ENCODE measurements at regions not wholly inside any gene's neighbourhood (a gene's known extent, or its start where the extent isn't known, plus 50 kb on each side); places are given as distances from the start of the nearest gene placed in this dataset.

DNA sequence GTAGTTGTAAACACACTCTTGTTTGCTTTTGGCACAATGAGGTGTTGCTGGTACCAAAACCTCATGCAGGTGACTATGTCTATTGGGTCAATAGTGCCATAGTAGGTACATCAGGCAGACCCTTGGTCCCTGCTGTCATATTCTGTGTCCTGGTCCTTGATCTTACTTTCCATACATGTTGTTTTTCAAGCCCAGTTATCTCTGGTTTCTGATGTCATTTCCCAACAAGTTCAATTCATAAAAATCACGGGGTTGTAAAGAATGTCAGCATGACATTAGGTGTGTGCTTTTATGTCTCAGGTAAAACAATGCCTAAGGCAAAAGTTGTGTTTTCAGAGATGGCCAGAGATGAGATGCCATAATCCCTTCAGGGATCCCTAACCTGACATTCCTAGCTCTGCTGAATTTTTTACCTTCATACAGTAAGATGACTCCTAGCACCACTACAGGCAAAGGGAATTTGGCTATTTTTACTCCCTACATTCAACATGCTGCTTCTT lies 390.3 kb upstream of the PKN2 start (continued):
- TF ChIP-seq, protein P1, sequence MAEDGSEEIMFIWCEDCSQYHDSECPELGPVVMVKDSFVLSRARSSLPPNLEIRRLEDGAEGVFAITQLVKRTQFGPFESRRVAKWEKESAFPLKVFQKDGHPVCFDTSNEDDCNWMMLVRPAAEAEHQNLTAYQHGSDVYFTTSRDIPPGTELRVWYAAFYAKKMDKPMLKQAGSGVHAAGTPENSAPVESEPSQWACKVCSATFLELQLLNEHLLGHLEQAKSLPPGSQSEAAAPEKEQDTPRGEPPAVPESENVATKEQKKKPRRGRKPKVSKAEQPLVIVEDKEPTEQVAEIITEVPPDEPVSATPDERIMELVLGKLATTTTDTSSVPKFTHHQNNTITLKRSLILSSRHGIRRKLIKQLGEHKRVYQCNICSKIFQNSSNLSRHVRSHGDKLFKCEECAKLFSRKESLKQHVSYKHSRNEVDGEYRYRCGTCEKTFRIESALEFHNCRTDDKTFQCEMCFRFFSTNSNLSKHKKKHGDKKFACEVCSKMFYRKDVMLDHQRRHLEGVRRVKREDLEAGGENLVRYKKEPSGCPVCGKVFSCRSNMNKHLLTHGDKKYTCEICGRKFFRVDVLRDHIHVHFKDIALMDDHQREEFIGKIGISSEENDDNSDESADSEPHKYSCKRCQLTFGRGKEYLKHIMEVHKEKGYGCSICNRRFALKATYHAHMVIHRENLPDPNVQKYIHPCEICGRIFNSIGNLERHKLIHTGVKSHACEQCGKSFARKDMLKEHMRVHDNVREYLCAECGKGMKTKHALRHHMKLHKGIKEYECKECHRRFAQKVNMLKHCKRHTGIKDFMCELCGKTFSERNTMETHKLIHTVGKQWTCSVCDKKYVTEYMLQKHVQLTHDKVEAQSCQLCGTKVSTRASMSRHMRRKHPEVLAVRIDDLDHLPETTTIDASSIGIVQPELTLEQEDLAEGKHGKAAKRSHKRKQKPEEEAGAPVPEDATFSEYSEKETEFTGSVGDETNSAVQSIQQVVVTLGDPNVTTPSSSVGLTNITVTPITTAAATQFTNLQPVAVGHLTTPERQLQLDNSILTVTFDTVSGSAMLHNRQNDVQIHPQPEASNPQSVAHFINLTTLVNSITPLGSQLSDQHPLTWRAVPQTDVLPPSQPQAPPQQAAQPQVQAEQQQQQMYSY (CRISPR knock-in tag; IDR thresholded peaks at IDR 0.05): no peak
- TF ChIP-seq IRF1 (CRISPR knock-in tag; IDR thresholded peaks at IDR 0.05) (no peak), JAZF1 (CRISPR knock-in tag; IDR thresholded peaks at IDR 0.05) (no peak), JUN (CRISPR knock-in tag; IDR thresholded peaks at IDR 0.05) (no peak)
- TF ChIP-seq, protein P2, sequence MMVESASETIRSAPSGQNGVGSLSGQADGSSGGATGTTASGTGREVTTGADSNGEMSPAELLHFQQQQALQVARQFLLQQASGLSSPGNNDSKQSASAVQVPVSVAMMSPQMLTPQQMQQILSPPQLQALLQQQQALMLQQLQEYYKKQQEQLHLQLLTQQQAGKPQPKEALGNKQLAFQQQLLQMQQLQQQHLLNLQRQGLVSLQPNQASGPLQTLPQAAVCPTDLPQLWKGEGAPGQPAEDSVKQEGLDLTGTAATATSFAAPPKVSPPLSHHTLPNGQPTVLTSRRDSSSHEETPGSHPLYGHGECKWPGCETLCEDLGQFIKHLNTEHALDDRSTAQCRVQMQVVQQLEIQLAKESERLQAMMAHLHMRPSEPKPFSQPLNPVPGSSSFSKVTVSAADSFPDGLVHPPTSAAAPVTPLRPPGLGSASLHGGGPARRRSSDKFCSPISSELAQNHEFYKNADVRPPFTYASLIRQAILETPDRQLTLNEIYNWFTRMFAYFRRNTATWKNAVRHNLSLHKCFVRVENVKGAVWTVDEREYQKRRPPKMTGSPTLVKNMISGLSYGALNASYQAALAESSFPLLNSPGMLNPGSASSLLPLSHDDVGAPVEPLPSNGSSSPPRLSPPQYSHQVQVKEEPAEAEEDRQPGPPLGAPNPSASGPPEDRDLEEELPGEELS (CRISPR knock-in tag; IDR thresholded peaks at IDR 0.05): no peak
- TF ChIP-seq, protein P3, sequence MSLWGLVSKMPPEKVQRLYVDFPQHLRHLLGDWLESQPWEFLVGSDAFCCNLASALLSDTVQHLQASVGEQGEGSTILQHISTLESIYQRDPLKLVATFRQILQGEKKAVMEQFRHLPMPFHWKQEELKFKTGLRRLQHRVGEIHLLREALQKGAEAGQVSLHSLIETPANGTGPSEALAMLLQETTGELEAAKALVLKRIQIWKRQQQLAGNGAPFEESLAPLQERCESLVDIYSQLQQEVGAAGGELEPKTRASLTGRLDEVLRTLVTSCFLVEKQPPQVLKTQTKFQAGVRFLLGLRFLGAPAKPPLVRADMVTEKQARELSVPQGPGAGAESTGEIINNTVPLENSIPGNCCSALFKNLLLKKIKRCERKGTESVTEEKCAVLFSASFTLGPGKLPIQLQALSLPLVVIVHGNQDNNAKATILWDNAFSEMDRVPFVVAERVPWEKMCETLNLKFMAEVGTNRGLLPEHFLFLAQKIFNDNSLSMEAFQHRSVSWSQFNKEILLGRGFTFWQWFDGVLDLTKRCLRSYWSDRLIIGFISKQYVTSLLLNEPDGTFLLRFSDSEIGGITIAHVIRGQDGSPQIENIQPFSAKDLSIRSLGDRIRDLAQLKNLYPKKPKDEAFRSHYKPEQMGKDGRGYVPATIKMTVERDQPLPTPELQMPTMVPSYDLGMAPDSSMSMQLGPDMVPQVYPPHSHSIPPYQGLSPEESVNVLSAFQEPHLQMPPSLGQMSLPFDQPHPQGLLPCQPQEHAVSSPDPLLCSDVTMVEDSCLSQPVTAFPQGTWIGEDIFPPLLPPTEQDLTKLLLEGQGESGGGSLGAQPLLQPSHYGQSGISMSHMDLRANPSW (CRISPR knock-in tag; conservative IDR thresholded peaks at IDR 0.05; ENCODE audit: low read depth): no peak

- H3K36me3 Mint-ChIP-seq: no peaks in the 10 kb centered on the region
- peak overlapping the region; percentile 22; the same call in 1 of the 2 replicates for H3K4me3 Mint-ChIP-seq
- H3K27ac Mint-ChIP-seq: peak overlapping the region; percentile 69
- DNase-seq (ENCODE audit: low spot score): no peak
- H3K9me3 Mint-ChIP-seq: peaks cover 4% of the 10 kb centered on the region
- ChIA-PET CTCF (interaction anchor here (1.2 to 1.8 kb wide), 2 partner anchors 115 to 235 kb away, joined by 4 to 10 read pairs; no protein-coding TSS in a partner anchor), POLR2A (no interaction called here)
- no peak for TF ChIP-seq NR1H2 (CRISPR knock-in tag; IDR thresholded peaks at IDR 0.05)
- TF ChIP-seq RORB (CRISPR knock-in tag; IDR thresholded peaks at IDR 0.05): no peak
- TF ChIP-seq GTF2I (CRISPR knock-in tag; conservative IDR thresholded peaks at IDR 0.05): no peak
- no peak for TF ChIP-seq GABPB1 (CRISPR knock-in tag; IDR thresholded peaks at IDR 0.05)
- no peak for TF ChIP-seq ZNF425 (CRISPR knock-in tag; conservative IDR thresholded peaks at IDR 0.05)
- TF ChIP-seq FOXJ3 (CRISPR knock-in tag; IDR thresholded peaks at IDR 0.05; ENCODE audit: borderline replicate concordance): no peak
- H3K4me1 Mint-ChIP-seq: peaks cover 40% of the 10 kb centered on the region
- H3K27me3 Mint-ChIP-seq (ENCODE audit: low read depth): no peaks in the 10 kb centered on the region; the same call in 1 of the 2 replicates
- peak; percentile 49 for ATAC-seq
Measured at GRCh38 chr1:88296227-88296626, 387.8 kb upstream of the PKN2 start.
